Caco-2 (cell line): ENCODE measurements at regions not wholly inside any gene's neighbourhood (a gene's known extent, or its start where the extent isn't known, plus 50 kb on each side); places are given as distances from the start of the nearest gene placed in this dataset.

Experiments
- BruUV-seq: library from RNA; stranded (reverse); fragments of 400-500 nt; replicated peaks from 2 replicates; lab custom pipeline; 2021; lab: Mats Ljungman, UMichigan
- CTCF ChIA-PET: fragments of 300-600 bp; sonication (Branson Sonifier 250); formaldehyde crosslinking; loops from one replicate; lab custom pipeline; 2022; ENCODE audit warnings: antibody characterized with exemption; lab: Charles Lee
- POLR2A ChIA-PET: fragments of 300-600 bp; sonication (Branson Sonifier 250); formaldehyde crosslinking; loops from one replicate; lab custom pipeline; 2022; ENCODE audit warnings: antibody characterized with exemption; lab: Charles Lee
- DNase-seq, 2 experiments: peaks; one replicate each; pipeline versions ENCODE4 v3.0.0 to v3.0.0-alpha.2; 2020 to 2022
- H3K27me3 ChIP-seq: replicated peaks from 2 replicates; pipeline ENCODE4 v1.6.0; 2011; ENCODE audit warnings: low read length; ENCODE audit not compliant: control insufficient read depth, insufficient read depth
- H3K36me3 ChIP-seq: 2 replicates; pipeline ENCODE4 v1.5.1; 2011; ENCODE audit warnings: low read length; ENCODE audit not compliant: control insufficient read depth, insufficient read depth
- H3K4me1 ChIP-seq: fragments of 250-450 bp; sonication (Bioruptor Pico); 2 replicates; pipeline ENCODE4 v1.5.1; 2020; ENCODE audit warnings: mild to moderate bottlenecking
- H3K4me3 ChIP-seq: 2 replicates; pipeline ENCODE4 v1.5.1; 2011; ENCODE audit warnings: low read depth, mild to moderate bottlenecking, control low read depth, low read length
- H3K9me3 ChIP-seq: fragments of 250-450 bp; sonication (Bioruptor Pico); 2 replicates; pipeline ENCODE4 v1.5.1; 2020; ENCODE audit warnings: mild to moderate bottlenecking, moderate library complexity
- H3K27ac Mint-ChIP-seq: one replicate; pipeline ENCODE4 v1.8.0; 2022; ENCODE audit warnings: mixed read lengths; ENCODE audit not compliant: unreplicated experiment
- H3K27me3 Mint-ChIP-seq: one replicate; pipeline ENCODE4 v1.8.0; 2022; ENCODE audit warnings: mixed read lengths; ENCODE audit not compliant: insufficient read depth, unreplicated experiment
- H3K36me3 Mint-ChIP-seq: one replicate; pipeline ENCODE4 v1.8.0; 2022; ENCODE audit warnings: mild to moderate bottlenecking, mixed read lengths; ENCODE audit not compliant: insufficient read depth, unreplicated experiment
- H3K4me1 Mint-ChIP-seq: one replicate; pipeline ENCODE4 v1.8.0; 2022; ENCODE audit warnings: low read depth, mixed read lengths; ENCODE audit not compliant: unreplicated experiment
- H3K4me3 Mint-ChIP-seq: one replicate; pipeline ENCODE4 v1.8.0; 2022; ENCODE audit warnings: mild to moderate bottlenecking, moderate library complexity, mixed read lengths; ENCODE audit not compliant: unreplicated experiment
- H3K9me3 Mint-ChIP-seq: one replicate; pipeline ENCODE4 v1.8.0; 2022; ENCODE audit warnings: mixed read lengths; ENCODE audit not compliant: unreplicated experiment
- intact Hi-C: fragments of 100-400 bp; cut with micrococcal nuclease; formaldehyde crosslinking; loops from one replicate; pipeline ENCODE4 v1.10.0; 2022; ENCODE audit not compliant: unreplicated experiment
- TF ChIP-seq, protein P1 (sequence below), 2 experiments: fragments of 200-600 bp in 1 of 2; IDR thresholded peaks; 1 replicate in 1 of 2; 2 replicates in 1 of 2; pipeline versions ENCODE4 v1.5.1 to v1.8.0; 2011 to 2022; ENCODE audit warnings: antibody characterized with exemption in 1 of 2, control low read depth in 1 of 2, inconsistent platforms in 1 of 2, low read depth in 1 of 2, low read length in 1 of 2, mild to moderate bottlenecking in 1 of 2, moderate library complexity in 1 of 2; ENCODE audit not compliant: insufficient read depth in 1 of 2, severe bottlenecking in 1 of 2, unreplicated experiment in 1 of 2

DNA sequence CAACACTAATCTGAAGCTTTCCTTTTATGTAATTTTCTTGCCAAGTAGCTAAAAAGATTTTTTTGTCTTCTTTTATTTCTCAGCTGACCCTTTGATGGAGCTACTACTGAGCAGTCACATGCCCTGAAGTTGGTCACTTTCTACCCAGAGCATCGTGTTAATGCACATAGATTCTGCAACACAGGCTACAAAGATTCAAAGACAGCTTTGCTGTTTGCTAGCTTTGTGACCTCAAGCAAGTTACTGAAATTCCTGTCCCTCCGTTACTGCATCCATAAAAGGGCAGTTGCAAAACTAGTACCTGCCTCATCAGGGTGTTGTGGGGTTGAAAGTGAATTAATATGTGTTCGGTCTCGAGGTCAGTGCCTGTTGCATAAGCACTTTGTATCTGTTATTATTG is 179.9 kb downstream of the GAS1 start:
- Histone ChIP-seq H3K27me3 (no peaks in the 10 kb centered on the region), H3K4me3 (no peak overlapping the region), H3K9me3 (no peaks in the 10 kb centered on the region), H3K4me1 (no peaks in the 10 kb centered on the region), H3K36me3 (no peaks in the 10 kb centered on the region)
- H3K36me3 Mint-ChIP-seq = no peaks in the 10 kb centered on the region
- H3K4me1 Mint-ChIP-seq = no peaks in the 10 kb centered on the region
- ChIA-PET CTCF (no interaction called here), POLR2A (no interaction called here)
- H3K9me3 Mint-ChIP-seq = no peaks in the 10 kb centered on the region
- BruUV-seq = no TSS peak
- H3K4me3 Mint-ChIP-seq = no peak overlapping the region
- H3K27me3 Mint-ChIP-seq = peaks cover 3% of the 10 kb centered on the region
- H3K27ac Mint-ChIP-seq = no peak overlapping the region
- intact Hi-C loops = no loop called here
- no peak for DNase-seq
- TF ChIP-seq, protein P1, sequence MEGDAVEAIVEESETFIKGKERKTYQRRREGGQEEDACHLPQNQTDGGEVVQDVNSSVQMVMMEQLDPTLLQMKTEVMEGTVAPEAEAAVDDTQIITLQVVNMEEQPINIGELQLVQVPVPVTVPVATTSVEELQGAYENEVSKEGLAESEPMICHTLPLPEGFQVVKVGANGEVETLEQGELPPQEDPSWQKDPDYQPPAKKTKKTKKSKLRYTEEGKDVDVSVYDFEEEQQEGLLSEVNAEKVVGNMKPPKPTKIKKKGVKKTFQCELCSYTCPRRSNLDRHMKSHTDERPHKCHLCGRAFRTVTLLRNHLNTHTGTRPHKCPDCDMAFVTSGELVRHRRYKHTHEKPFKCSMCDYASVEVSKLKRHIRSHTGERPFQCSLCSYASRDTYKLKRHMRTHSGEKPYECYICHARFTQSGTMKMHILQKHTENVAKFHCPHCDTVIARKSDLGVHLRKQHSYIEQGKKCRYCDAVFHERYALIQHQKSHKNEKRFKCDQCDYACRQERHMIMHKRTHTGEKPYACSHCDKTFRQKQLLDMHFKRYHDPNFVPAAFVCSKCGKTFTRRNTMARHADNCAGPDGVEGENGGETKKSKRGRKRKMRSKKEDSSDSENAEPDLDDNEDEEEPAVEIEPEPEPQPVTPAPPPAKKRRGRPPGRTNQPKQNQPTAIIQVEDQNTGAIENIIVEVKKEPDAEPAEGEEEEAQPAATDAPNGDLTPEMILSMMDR (IDR thresholded peaks at IDR 0.05; ENCODE audit: insufficient read depth in 1 of 2, low read depth in 1 of 2, low read length in 1 of 2, severe bottlenecking in 1 of 2, unreplicated experiment in 1 of 2) = no peak

DNA sequence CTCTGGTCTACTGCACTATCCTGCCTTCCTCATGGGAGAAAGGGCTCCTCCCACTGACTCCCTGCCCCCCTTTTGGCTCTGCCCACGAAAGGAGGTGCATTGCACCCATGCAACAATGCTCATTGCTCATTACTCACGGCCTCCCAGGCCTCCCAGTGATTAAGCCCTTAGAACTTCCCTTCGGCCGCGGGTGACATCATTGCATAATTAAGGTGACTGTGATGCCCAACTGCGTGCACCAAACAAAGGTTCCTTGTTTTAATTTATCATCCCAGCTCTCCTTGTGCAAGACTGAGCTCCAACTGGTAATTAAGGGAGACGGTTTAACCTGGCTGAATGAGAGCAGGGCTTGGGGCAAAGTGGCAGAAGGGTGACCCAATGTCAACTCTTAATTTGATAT is 180.4 kb downstream of the GAS1 start:
- Histone ChIP-seq H3K9me3 (no peaks in the 10 kb centered on the region), H3K36me3 (no peaks in the 10 kb centered on the region), H3K4me1 (no peaks in the 10 kb centered on the region), H3K4me3 (no peak overlapping the region), H3K27me3 (no peaks in the 10 kb centered on the region)
- ChIA-PET POLR2A (no interaction called here), CTCF (no interaction called here)
- TF ChIP-seq, protein P1 (IDR thresholded peaks at IDR 0.05; ENCODE audit: insufficient read depth in 1 of 2, low read depth in 1 of 2, low read length in 1 of 2, severe bottlenecking in 1 of 2, unreplicated experiment in 1 of 2) = no peak
- peak in 1 of 2 experiments; percentile 39 for DNase-seq
- intact Hi-C loops = no loop called here
- Mint-ChIP-seq H3K36me3 (no peaks in the 10 kb centered on the region), H3K27ac (no peak overlapping the region), H3K4me3 (no peak overlapping the region), H3K9me3 (no peaks in the 10 kb centered on the region), H3K27me3 (peaks cover 3% of the 10 kb centered on the region), H3K4me1 (no peaks in the 10 kb centered on the region)
- BruUV-seq = no TSS peak

DNA sequence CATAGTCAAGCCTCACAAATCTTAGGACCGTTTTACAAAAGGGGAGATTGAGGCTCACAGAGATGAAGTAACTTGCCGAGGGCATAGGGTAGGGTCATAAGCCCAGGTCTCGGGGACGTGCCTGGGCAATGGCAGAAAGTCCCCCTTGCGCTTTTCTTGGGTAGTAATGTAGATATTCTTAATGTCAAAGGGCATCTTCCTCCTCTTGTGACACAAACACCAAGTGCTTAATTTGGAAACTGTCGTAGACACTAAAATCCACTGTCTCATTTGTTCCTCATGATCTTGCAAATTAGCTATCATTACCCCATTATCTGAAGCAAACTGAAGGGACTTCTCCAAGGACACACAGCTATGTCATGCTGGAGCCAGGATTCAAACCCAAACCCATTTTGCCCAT is 180.8 kb downstream of the GAS1 start:
- H3K9me3 ChIP-seq = no peaks in the 10 kb centered on the region
- POLR2A ChIA-PET = no interaction called here
- H3K4me3 ChIP-seq = no peak overlapping the region
- Mint-ChIP-seq H3K4me3 (no peak overlapping the region), H3K4me1 (no peaks in the 10 kb centered on the region), H3K27me3 (peaks cover 3% of the 10 kb centered on the region), H3K27ac (no peak overlapping the region), H3K9me3 (no peaks in the 10 kb centered on the region), H3K36me3 (no peaks in the 10 kb centered on the region)
- no peaks in the 10 kb centered on the region for H3K27me3 ChIP-seq
- TF ChIP-seq, protein P1 (IDR thresholded peaks at IDR 0.05; ENCODE audit: insufficient read depth in 1 of 2, low read depth in 1 of 2, low read length in 1 of 2, severe bottlenecking in 1 of 2, unreplicated experiment in 1 of 2) = no peak
- DNase-seq = no peak
- intact Hi-C loops = no loop called here
- CTCF ChIA-PET = no interaction called here
- no TSS peak for BruUV-seq
- no peaks in the 10 kb centered on the region for H3K4me1 ChIP-seq
- no peaks in the 10 kb centered on the region for H3K36me3 ChIP-seq
